Central memory CD8-positive, alpha-beta T cell (primary cell): ENCODE measurements at regions not wholly inside any gene's neighbourhood (a gene's known extent, or its start where the extent isn't known, plus 50 kb on each side); places are given as distances from the start of the nearest gene placed in this dataset.
"Not testable (repeated sequence)": the region's sequence is repeated elsewhere in the genome, so short reads cannot be mapped to it uniquely, and the experiment has no call there.

Experiments used
- ATAC-seq: fragments of 150-1000 bp; cut with Tn5 transposase; replicated peaks from 2 replicates; pipeline ENCODE4 v1.10.0; 2022; ENCODE audit warnings: mild to moderate bottlenecking, moderate FRiP score, moderate number of reproducible peaks; ENCODE audit not compliant: poor library complexity, severe bottlenecking; ENCODE audit errors: extremely low read depth
- DNase-seq, 2 donors: peaks; one replicate each; pipeline ENCODE4 v3.0.0; 2021; ENCODE audit warnings: low spot score in 2 of 2
- H3K27ac Mint-ChIP-seq: one replicate; pipeline ENCODE4 v1.8.0; 2022; ENCODE audit warnings: low read depth, mild to moderate bottlenecking, moderate library complexity, mixed read lengths
- H3K27me3 Mint-ChIP-seq: one replicate; pipeline ENCODE4 v1.8.0; 2022; ENCODE audit warnings: mixed read lengths
- H3K36me3 Mint-ChIP-seq: one replicate; pipeline ENCODE4 v1.8.0; 2022; ENCODE audit warnings: mild to moderate bottlenecking, moderate library complexity, mixed read lengths; ENCODE audit not compliant: insufficient read depth
- H3K4me1 Mint-ChIP-seq: one replicate; pipeline ENCODE4 v1.8.0; 2022; ENCODE audit warnings: mixed read lengths
- H3K4me3 Mint-ChIP-seq: one replicate; pipeline ENCODE4 v1.8.0; 2022; ENCODE audit warnings: mild to moderate bottlenecking, moderate library complexity, mixed read lengths
- H3K9me3 Mint-ChIP-seq: one replicate; pipeline ENCODE4 v1.8.0; 2022; ENCODE audit warnings: mixed read lengths

GRCh38 chr1:215287362-215287761 lies 204.8 kb downstream of the KCNK2 start:
- peaks cover 2% of the 10 kb centered on the region for H3K36me3 Mint-ChIP-seq
- no peak overlapping the region for H3K4me3 Mint-ChIP-seq
- H3K27ac Mint-ChIP-seq = no peak overlapping the region
- ATAC-seq = no peak
- no peak for DNase-seq
- H3K9me3 Mint-ChIP-seq = peaks cover 11% of the 10 kb centered on the region
- H3K27me3 Mint-ChIP-seq = no peaks in the 10 kb centered on the region
- H3K4me1 Mint-ChIP-seq = no peaks in the 10 kb centered on the region

- Mint-ChIP-seq H3K27me3 (no peaks in the 10 kb centered on the region), H3K36me3 (no peaks in the 10 kb centered on the region)
Observed at GRCh38 chr1:215290018-215290417, 207.5 kb downstream of the KCNK2 start.

GRCh38 chr1:215292932-215293331 lies 210.4 kb downstream of the KCNK2 start:
- Mint-ChIP-seq H3K4me3 (no peak overlapping the region), H3K27ac (no peak overlapping the region), H3K27me3 (no peaks in the 10 kb centered on the region), H3K36me3 (no peaks in the 10 kb centered on the region), H3K9me3 (peaks cover 31% of the 10 kb centered on the region), H3K4me1 (no peaks in the 10 kb centered on the region)
- no peak for ATAC-seq
- no peak for DNase-seq

More at GRCh38 chr1:215290018-215290417, 207.5 kb downstream of the KCNK2 start:
- H3K4me1 Mint-ChIP-seq = no peaks in the 10 kb centered on the region
- DNase-seq = no peak
- ATAC-seq = no peak
- no peak overlapping the region for H3K27ac Mint-ChIP-seq
- H3K4me3 Mint-ChIP-seq = no peak overlapping the region
- peaks cover 24% of the 10 kb centered on the region for H3K9me3 Mint-ChIP-seq

- no peaks in the 10 kb centered on the region for H3K27me3 Mint-ChIP-seq
- H3K36me3 Mint-ChIP-seq = no peaks in the 10 kb centered on the region
- no peak overlapping the region for H3K4me3 Mint-ChIP-seq
- DNase-seq = no peak
- no peak for ATAC-seq
- H3K27ac Mint-ChIP-seq = no peak overlapping the region
- H3K4me1 Mint-ChIP-seq = no peaks in the 10 kb centered on the region
- peaks cover 5% of the 10 kb centered on the region for H3K9me3 Mint-ChIP-seq
Observed at GRCh38 chr1:215306426-215306825, 223.9 kb downstream of the KCNK2 start.

GRCh38 chr1:215321802-215322201 lies 239.3 kb downstream of the KCNK2 start:
- H3K4me3 Mint-ChIP-seq = no peak overlapping the region
- peaks cover 5% of the 10 kb centered on the region for H3K9me3 Mint-ChIP-seq
- DNase-seq (no peak), ATAC-seq (no peak)
- no peaks in the 10 kb centered on the region for H3K27me3 Mint-ChIP-seq
- no peaks in the 10 kb centered on the region for H3K36me3 Mint-ChIP-seq
- H3K27ac Mint-ChIP-seq = no peak overlapping the region
- no peaks in the 10 kb centered on the region for H3K4me1 Mint-ChIP-seq

GRCh38 chr1:215323992-215324391 lies 241.5 kb downstream of the KCNK2 start:
- H3K4me1 Mint-ChIP-seq, H3K27me3 Mint-ChIP-seq, DNase-seq, H3K4me3 Mint-ChIP-seq, H3K36me3 Mint-ChIP-seq, ATAC-seq, H3K27ac Mint-ChIP-seq: not testable (repeated sequence)
- peaks cover 15% of the 10 kb centered on the region for H3K9me3 Mint-ChIP-seq

- Mint-ChIP-seq H3K36me3 (peaks cover 2% of the 10 kb centered on the region), H3K4me1 (no peaks in the 10 kb centered on the region), H3K4me3 (no peak overlapping the region), H3K27ac (no peak overlapping the region), H3K27me3 (no peaks in the 10 kb centered on the region), H3K9me3 (peaks cover 14% of the 10 kb centered on the region)
- ATAC-seq (no peak), DNase-seq (no peak)
Observed at GRCh38 chr1:215330426-215330825, 236.7 kb upstream of the KCTD3 start.

GRCh38 chr1:215344539-215344938 lies 222.6 kb upstream of the KCTD3 start:
- H3K4me1 Mint-ChIP-seq = no peaks in the 10 kb centered on the region
- no peaks in the 10 kb centered on the region for H3K36me3 Mint-ChIP-seq
- no peak overlapping the region for H3K4me3 Mint-ChIP-seq
- peaks cover 20% of the 10 kb centered on the region for H3K9me3 Mint-ChIP-seq
- ATAC-seq (no peak), DNase-seq (no peak)
- no peak overlapping the region for H3K27ac Mint-ChIP-seq
- H3K27me3 Mint-ChIP-seq = no peaks in the 10 kb centered on the region

- ATAC-seq = no peak
Observed at GRCh38 chr1:215345208-215345607, 221.9 kb upstream of the KCTD3 start.

GRCh38 chr1:215345766-215346165 lies 221.3 kb upstream of the KCTD3 start:
- Mint-ChIP-seq H3K36me3 (no peaks in the 10 kb centered on the region), H3K27me3 (no peaks in the 10 kb centered on the region), H3K9me3 (peaks cover 13% of the 10 kb centered on the region), H3K4me3 (no peak overlapping the region), H3K4me1 (no peaks in the 10 kb centered on the region), H3K27ac (no peak overlapping the region)
- DNase-seq = no peak
- ATAC-seq = no peak

More at GRCh38 chr1:215345208-215345607, 221.9 kb upstream of the KCTD3 start:
- Mint-ChIP-seq H3K27me3 (no peaks in the 10 kb centered on the region), H3K4me3 (no peak overlapping the region), H3K9me3 (peaks cover 16% of the 10 kb centered on the region), H3K36me3 (no peaks in the 10 kb centered on the region), H3K4me1 (no peaks in the 10 kb centered on the region), H3K27ac (no peak overlapping the region)
- no peak for DNase-seq

- ATAC-seq (no peak), DNase-seq (no peak)
- Mint-ChIP-seq H3K36me3 (no peaks in the 10 kb centered on the region), H3K27ac (no peak overlapping the region), H3K4me3 (no peak overlapping the region), H3K4me1 (no peaks in the 10 kb centered on the region), H3K27me3 (no peaks in the 10 kb centered on the region), H3K9me3 (peaks cover 11% of the 10 kb centered on the region)
Observed at GRCh38 chr1:215357901-215358300, 209.2 kb upstream of the KCTD3 start.

- Mint-ChIP-seq H3K9me3 (peaks cover 11% of the 10 kb centered on the region), H3K36me3 (no peaks in the 10 kb centered on the region), H3K27ac (no peak overlapping the region), H3K4me1 (no peaks in the 10 kb centered on the region), H3K4me3 (no peak overlapping the region), H3K27me3 (no peaks in the 10 kb centered on the region)
- ATAC-seq (no peak), DNase-seq (no peak)
Observed at GRCh38 chr1:215358356-215358755, 208.7 kb upstream of the KCTD3 start.

- no peak overlapping the region for H3K27ac Mint-ChIP-seq
- ATAC-seq = no peak
- no peaks in the 10 kb centered on the region for H3K36me3 Mint-ChIP-seq
- peaks cover 22% of the 10 kb centered on the region for H3K9me3 Mint-ChIP-seq
- no peak for DNase-seq
- no peak overlapping the region for H3K4me3 Mint-ChIP-seq
- H3K27me3 Mint-ChIP-seq = no peaks in the 10 kb centered on the region
- no peaks in the 10 kb centered on the region for H3K4me1 Mint-ChIP-seq
Observed at GRCh38 chr1:215360031-215360430, 207.1 kb upstream of the KCTD3 start.

GRCh38 chr1:215360758-215361157 lies 206.3 kb upstream of the KCTD3 start:
- H3K9me3 Mint-ChIP-seq = peaks cover 22% of the 10 kb centered on the region
- no peaks in the 10 kb centered on the region for H3K4me1 Mint-ChIP-seq
- ATAC-seq (no peak), DNase-seq (no peak)
- H3K27ac Mint-ChIP-seq = no peak overlapping the region
- H3K4me3 Mint-ChIP-seq = no peak overlapping the region
- H3K36me3 Mint-ChIP-seq = no peaks in the 10 kb centered on the region
- H3K27me3 Mint-ChIP-seq = no peaks in the 10 kb centered on the region
